ENCODE measurements at regions not wholly inside any gene's neighbourhood (a gene's known extent, or its start where the extent isn't known, plus 50 kb on each side); places are given as distances from the start of the nearest gene placed in this dataset.
A peak's percentile ranks its signal among the peaks of the same experiment; 100 is the strongest.

- no peaks in the 10 kb centered on the region for H3K27me3 ChIP-seq (ENCODE audit: low read depth, low read length)
- H3K36me3 ChIP-seq (ENCODE audit: control insufficient read depth in 1 of 2, insufficient read depth in 2 of 2, low read length in 2 of 2), result no peaks in the 10 kb centered on the region
- H3K4me3 ChIP-seq (ENCODE audit: low read depth in 1 of 2, low read length in 2 of 2), result peak overlapping the region in 1 of 2 donors; percentile 43
- H3K27ac ChIP-seq (ENCODE audit: low read length), result peak overlapping the region; percentile 86
- no peaks in the 10 kb centered on the region for H3K9me3 ChIP-seq (ENCODE audit: control insufficient read depth in 1 of 2, low read length in 2 of 2)
- H3K4me1 ChIP-seq (ENCODE audit: control insufficient read depth in 1 of 2, insufficient read depth in 2 of 2, low read length in 2 of 2), result no peaks in the 10 kb centered on the region
These were observed 149.3 kb upstream of the SHH start for GRCh38 chr7:155961241-155962190.

- no peaks in the 10 kb centered on the region for H3K27me3 ChIP-seq (ENCODE audit: low read depth, low read length)
- no peaks in the 10 kb centered on the region for H3K36me3 ChIP-seq (ENCODE audit: control insufficient read depth in 1 of 2, insufficient read depth in 2 of 2, low read length in 2 of 2)
- H3K9me3 ChIP-seq (ENCODE audit: control insufficient read depth in 1 of 2, low read length in 2 of 2), result no peaks in the 10 kb centered on the region
- H3K27ac ChIP-seq (ENCODE audit: low read length), result peak overlapping the region; percentile 86
- no peaks in the 10 kb centered on the region for H3K4me1 ChIP-seq (ENCODE audit: control insufficient read depth in 1 of 2, insufficient read depth in 2 of 2, low read length in 2 of 2)
- no peak overlapping the region for H3K4me3 ChIP-seq (ENCODE audit: low read depth in 1 of 2, low read length in 2 of 2)
These were observed 147.6 kb upstream of the SHH start for GRCh38 chr7:155959894-155960293.

GRCh38 chr7:155956977-155957376 is 144.7 kb upstream of the SHH start:
- Histone ChIP-seq H3K4me3 (ENCODE audit: low read depth in 1 of 2, low read length in 2 of 2) (no peak overlapping the region), H3K27me3 (ENCODE audit: low read depth, low read length) (no peaks in the 10 kb centered on the region), H3K4me1 (ENCODE audit: control insufficient read depth in 1 of 2, insufficient read depth in 2 of 2, low read length in 2 of 2) (no peaks in the 10 kb centered on the region)

GRCh38 chr7:155955367-155955635 is 143.0 kb upstream of the SHH start:
- no peak overlapping the region for H3K27ac ChIP-seq (ENCODE audit: low read length)
- H3K4me3 ChIP-seq (ENCODE audit: low read depth in 1 of 2, low read length in 2 of 2), result no peak overlapping the region
- H3K9me3 ChIP-seq (ENCODE audit: control insufficient read depth in 1 of 2, low read length in 2 of 2), result no peaks in the 10 kb centered on the region
- no peaks in the 10 kb centered on the region for H3K36me3 ChIP-seq (ENCODE audit: control insufficient read depth in 1 of 2, insufficient read depth in 2 of 2, low read length in 2 of 2)
- H3K4me1 ChIP-seq (ENCODE audit: control insufficient read depth in 1 of 2, insufficient read depth in 2 of 2, low read length in 2 of 2), result no peaks in the 10 kb centered on the region
- H3K27me3 ChIP-seq (ENCODE audit: low read depth, low read length), result no peaks in the 10 kb centered on the region

More at GRCh38 chr7:155956977-155957376, 144.7 kb upstream of the SHH start:
- Histone ChIP-seq H3K9me3 (ENCODE audit: control insufficient read depth in 1 of 2, low read length in 2 of 2) (no peaks in the 10 kb centered on the region), H3K36me3 (ENCODE audit: control insufficient read depth in 1 of 2, insufficient read depth in 2 of 2, low read length in 2 of 2) (no peaks in the 10 kb centered on the region), H3K27ac (ENCODE audit: low read length) (no peak overlapping the region)

GRCh38 chr7:155954550-155955366 is 142.5 kb upstream of the SHH start:
- Histone ChIP-seq H3K27ac (ENCODE audit: low read length) (no peak overlapping the region), H3K9me3 (ENCODE audit: control insufficient read depth in 1 of 2, low read length in 2 of 2) (no peaks in the 10 kb centered on the region), H3K36me3 (ENCODE audit: control insufficient read depth in 1 of 2, insufficient read depth in 2 of 2, low read length in 2 of 2) (no peaks in the 10 kb centered on the region), H3K4me1 (ENCODE audit: control insufficient read depth in 1 of 2, insufficient read depth in 2 of 2, low read length in 2 of 2) (no peaks in the 10 kb centered on the region), H3K27me3 (ENCODE audit: low read depth, low read length) (no peaks in the 10 kb centered on the region), H3K4me3 (ENCODE audit: low read depth in 1 of 2, low read length in 2 of 2) (no peak overlapping the region)

GRCh38 chr7:155953781-155954549 is 141.7 kb upstream of the SHH start:
- no peak overlapping the region for H3K4me3 ChIP-seq (ENCODE audit: low read depth in 1 of 2, low read length in 2 of 2)
- H3K4me1 ChIP-seq (ENCODE audit: control insufficient read depth in 1 of 2, insufficient read depth in 2 of 2, low read length in 2 of 2), result no peaks in the 10 kb centered on the region
- no peaks in the 10 kb centered on the region for H3K36me3 ChIP-seq (ENCODE audit: control insufficient read depth in 1 of 2, insufficient read depth in 2 of 2, low read length in 2 of 2)
- no peaks in the 10 kb centered on the region for H3K9me3 ChIP-seq (ENCODE audit: control insufficient read depth in 1 of 2, low read length in 2 of 2)
- H3K27me3 ChIP-seq (ENCODE audit: low read depth, low read length), result no peaks in the 10 kb centered on the region
- H3K27ac ChIP-seq (ENCODE audit: low read length), result no peak overlapping the region

- Histone ChIP-seq H3K27me3 (ENCODE audit: low read depth, low read length) (no peaks in the 10 kb centered on the region), H3K9me3 (ENCODE audit: control insufficient read depth in 1 of 2, low read length in 2 of 2) (no peaks in the 10 kb centered on the region)
These were observed 141.2 kb upstream of the SHH start for GRCh38 chr7:155953501-155953778.

GRCh38 chr7:155951554-155952158 is 139.4 kb upstream of the SHH start:
- H3K36me3 ChIP-seq (ENCODE audit: control insufficient read depth in 1 of 2, insufficient read depth in 2 of 2, low read length in 2 of 2), result no peaks in the 10 kb centered on the region
- no peaks in the 10 kb centered on the region for H3K4me1 ChIP-seq (ENCODE audit: control insufficient read depth in 1 of 2, insufficient read depth in 2 of 2, low read length in 2 of 2)
- H3K27ac ChIP-seq (ENCODE audit: low read length), result peak overlapping the region; percentile 56
- H3K27me3 ChIP-seq (ENCODE audit: low read depth, low read length), result no peaks in the 10 kb centered on the region
- H3K9me3 ChIP-seq (ENCODE audit: control insufficient read depth in 1 of 2, low read length in 2 of 2), result no peaks in the 10 kb centered on the region
- H3K4me3 ChIP-seq (ENCODE audit: low read depth in 1 of 2, low read length in 2 of 2), result no peak overlapping the region

More at GRCh38 chr7:155953501-155953778, 141.2 kb upstream of the SHH start:
- no peaks in the 10 kb centered on the region for H3K4me1 ChIP-seq (ENCODE audit: control insufficient read depth in 1 of 2, insufficient read depth in 2 of 2, low read length in 2 of 2)
- no peaks in the 10 kb centered on the region for H3K36me3 ChIP-seq (ENCODE audit: control insufficient read depth in 1 of 2, insufficient read depth in 2 of 2, low read length in 2 of 2)
- H3K4me3 ChIP-seq (ENCODE audit: low read depth in 1 of 2, low read length in 2 of 2), result no peak overlapping the region
- no peak overlapping the region for H3K27ac ChIP-seq (ENCODE audit: low read length)

GRCh38 chr7:155950898-155951553 is 138.8 kb upstream of the SHH start:
- no peak overlapping the region for H3K4me3 ChIP-seq (ENCODE audit: low read depth in 1 of 2, low read length in 2 of 2)
- no peaks in the 10 kb centered on the region for H3K9me3 ChIP-seq (ENCODE audit: control insufficient read depth in 1 of 2, low read length in 2 of 2)
- no peaks in the 10 kb centered on the region for H3K4me1 ChIP-seq (ENCODE audit: control insufficient read depth in 1 of 2, insufficient read depth in 2 of 2, low read length in 2 of 2)
- peak overlapping the region; percentile 8 for H3K27ac ChIP-seq (ENCODE audit: low read length)
- H3K27me3 ChIP-seq (ENCODE audit: low read depth, low read length), result no peaks in the 10 kb centered on the region
- no peaks in the 10 kb centered on the region for H3K36me3 ChIP-seq (ENCODE audit: control insufficient read depth in 1 of 2, insufficient read depth in 2 of 2, low read length in 2 of 2)

- no peak overlapping the region for H3K27ac ChIP-seq (ENCODE audit: low read length)
- H3K27me3 ChIP-seq (ENCODE audit: low read depth, low read length), result no peaks in the 10 kb centered on the region
- H3K36me3 ChIP-seq (ENCODE audit: control insufficient read depth in 1 of 2, insufficient read depth in 2 of 2, low read length in 2 of 2), result no peaks in the 10 kb centered on the region
- no peak overlapping the region for H3K4me3 ChIP-seq (ENCODE audit: low read depth in 1 of 2, low read length in 2 of 2)
- H3K4me1 ChIP-seq (ENCODE audit: control insufficient read depth in 1 of 2, insufficient read depth in 2 of 2, low read length in 2 of 2), result no peaks in the 10 kb centered on the region
- H3K9me3 ChIP-seq (ENCODE audit: control insufficient read depth in 1 of 2, low read length in 2 of 2), result no peaks in the 10 kb centered on the region
These were observed 136.6 kb upstream of the SHH start for GRCh38 chr7:155948845-155949244.
